ENCODE measurements at regions not wholly inside any gene's neighbourhood (a gene's known extent, or its start where the extent isn't known, plus 50 kb on each side); places are given as distances from the start of the nearest gene placed in this dataset.

DNA sequence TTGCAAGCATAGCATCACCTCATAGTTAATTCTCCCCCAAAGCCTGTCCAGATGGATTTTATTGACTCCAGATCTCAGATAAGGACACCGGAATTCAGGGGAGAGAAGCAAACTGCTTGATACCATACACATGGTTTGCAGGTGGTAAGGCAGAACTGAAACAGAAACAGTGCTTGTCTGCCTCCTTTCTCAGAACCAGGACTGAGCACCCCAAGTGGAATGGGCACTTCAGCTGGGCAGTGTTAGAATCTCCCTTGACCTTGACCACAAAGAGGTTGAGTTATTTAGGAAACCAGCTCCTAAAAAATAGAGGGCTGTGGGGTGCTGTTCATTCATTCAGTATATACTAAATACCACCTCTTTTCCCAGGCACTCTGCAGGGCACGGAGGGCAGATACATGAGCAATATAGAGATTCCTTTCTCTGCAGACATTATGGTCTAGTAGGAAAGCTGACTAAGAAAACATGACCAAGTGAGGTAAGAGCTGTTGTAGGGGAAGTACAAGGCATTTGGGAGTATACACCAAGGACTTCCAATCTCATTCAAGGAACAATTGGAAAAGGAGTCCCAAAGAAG, 185.2 kb downstream of the C1orf94 start:
- in situ Hi-C loops (cut with MboI): no loop called here
- WGBS, 2 experiments (ENCODE audit: low coverage in 1 of 2, low lambda C conversion rate in 2 of 2, missing lambda C conversion rate in 2 of 2): 7 to 9% methylated on average over 2 of the region's 2 CpGs
- Histone ChIP-seq H3K4me3 (no peak overlapping the region), H3K4me2 (ENCODE audit: unreplicated experiment) (no peak overlapping the region), H3K9ac (no peak overlapping the region), H3K27ac (no peak overlapping the region), H3K9me3 (ENCODE audit: low read depth) (no peaks in the 10 kb centered on the region), H3F3A (ENCODE audit: insufficient read depth) (no peaks in the 10 kb centered on the region), H3K9me2 (ENCODE audit: insufficient read depth) (no peaks in the 10 kb centered on the region), H3K27me3 (replicated peaks; ENCODE audit: insufficient read depth) (peaks cover 40% of the 10 kb centered on the region), H3K4me1 (ENCODE audit: insufficient read depth) (no peaks in the 10 kb centered on the region), H4K20me1 (ENCODE audit: insufficient read depth) (no peaks in the 10 kb centered on the region), H3K79me2 (ENCODE audit: insufficient read depth) (no peaks in the 10 kb centered on the region), H2AFZ (no peak overlapping the region), H3K36me3 (ENCODE audit: low read depth) (no peaks in the 10 kb centered on the region)
- no peak for TF ChIP-seq EZH2 (IDR thresholded peaks at IDR 0.05; ENCODE audit: insufficient read depth, poor library complexity, severe bottlenecking)
- no peak for TF ChIP-seq EZH2phosphoT487 (IDR thresholded peaks at IDR 0.05; ENCODE audit: insufficient read depth, low read depth)
- no peak for DNase-seq

DNA sequence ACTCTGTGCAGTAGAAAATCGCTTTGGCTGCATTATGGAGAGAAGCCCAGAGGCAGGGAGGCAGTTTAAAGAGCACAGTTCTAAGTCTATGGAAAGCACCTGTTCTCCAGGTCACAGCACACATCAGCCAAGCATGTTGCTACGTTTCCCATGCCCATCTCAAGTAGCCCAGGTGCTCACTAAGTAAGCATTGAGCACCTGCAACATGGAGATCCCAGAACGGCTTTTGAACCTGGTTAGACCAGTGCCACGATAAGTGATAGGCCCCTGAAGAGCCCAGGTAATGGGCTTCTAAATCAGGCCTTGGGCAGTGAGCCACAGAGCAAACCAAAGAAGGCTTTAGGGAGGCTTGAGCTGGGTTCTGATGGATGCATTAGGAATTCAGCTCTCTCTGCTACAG, 186.2 kb downstream of the C1orf94 start:
- Histone ChIP-seq H3K79me2 (ENCODE audit: insufficient read depth) (no peaks in the 10 kb centered on the region), H3K4me1 (ENCODE audit: insufficient read depth) (no peaks in the 10 kb centered on the region), H3K27me3 (replicated peaks; ENCODE audit: insufficient read depth) (peaks cover 31% of the 10 kb centered on the region), H3K9me2 (ENCODE audit: insufficient read depth) (no peaks in the 10 kb centered on the region), H3K36me3 (ENCODE audit: low read depth) (no peaks in the 10 kb centered on the region), H3K27ac (no peak overlapping the region), H3F3A (ENCODE audit: insufficient read depth) (no peaks in the 10 kb centered on the region), H3K4me2 (ENCODE audit: unreplicated experiment) (no peak overlapping the region), H3K4me3 (no peak overlapping the region), H3K9ac (no peak overlapping the region), H2AFZ (no peak overlapping the region), H3K9me3 (ENCODE audit: low read depth) (no peaks in the 10 kb centered on the region), H4K20me1 (ENCODE audit: insufficient read depth) (no peaks in the 10 kb centered on the region)
- in situ Hi-C loops (cut with MboI): no loop called here
- TF ChIP-seq EZH2 (IDR thresholded peaks at IDR 0.05; ENCODE audit: insufficient read depth, poor library complexity, severe bottlenecking) (no peak), EZH2phosphoT487 (IDR thresholded peaks at IDR 0.05; ENCODE audit: insufficient read depth, low read depth) (no peak)
- WGBS, 2 experiments (ENCODE audit: low coverage in 1 of 2, low lambda C conversion rate in 2 of 2, missing lambda C conversion rate in 2 of 2): 29% methylated on average over 4 of the region's 4 CpGs
- DNase-seq: no peak

DNA sequence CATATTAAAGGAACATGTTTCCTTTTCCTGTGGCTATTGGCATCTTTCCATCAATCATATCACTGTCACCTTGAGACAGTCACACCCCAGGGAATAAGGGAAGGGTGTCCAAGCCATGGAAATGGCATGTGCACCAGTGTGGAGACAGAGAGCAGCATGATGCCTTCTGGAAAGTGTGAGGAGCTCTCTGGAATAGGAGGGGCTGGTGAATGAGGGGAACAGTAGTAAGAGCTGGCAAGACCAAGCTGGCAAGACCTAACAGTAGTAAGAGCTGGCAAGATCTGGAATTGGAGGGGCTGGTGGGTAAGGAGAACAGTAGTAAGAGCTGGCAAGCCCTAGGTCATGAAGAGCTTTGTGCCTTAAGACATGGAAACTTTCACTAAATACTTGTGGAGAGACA, 186.7 kb downstream of the C1orf94 start:
- TF ChIP-seq EZH2phosphoT487 (IDR thresholded peaks at IDR 0.05; ENCODE audit: insufficient read depth, low read depth) (no peak), EZH2 (IDR thresholded peaks at IDR 0.05; ENCODE audit: insufficient read depth, poor library complexity, severe bottlenecking) (no peak)
- peaks cover 32% of the 10 kb centered on the region for H3K27me3 ChIP-seq (replicated peaks; ENCODE audit: insufficient read depth)
- DNase-seq: no peak
- no peaks in the 10 kb centered on the region for H3K36me3 ChIP-seq (ENCODE audit: low read depth)
- no peaks in the 10 kb centered on the region for H3K4me1 ChIP-seq (ENCODE audit: insufficient read depth)
- H3F3A ChIP-seq (ENCODE audit: insufficient read depth): no peaks in the 10 kb centered on the region
- H2AFZ ChIP-seq: no peak overlapping the region
- no peaks in the 10 kb centered on the region for H3K79me2 ChIP-seq (ENCODE audit: insufficient read depth)
- no peak overlapping the region for H3K4me3 ChIP-seq
- no peak overlapping the region for H3K27ac ChIP-seq
- H4K20me1 ChIP-seq (ENCODE audit: insufficient read depth): no peaks in the 10 kb centered on the region
- in situ Hi-C loops (cut with MboI): no loop called here
- H3K9ac ChIP-seq: no peak overlapping the region
- H3K9me3 ChIP-seq (ENCODE audit: low read depth): no peaks in the 10 kb centered on the region
- no peaks in the 10 kb centered on the region for H3K9me2 ChIP-seq (ENCODE audit: insufficient read depth)
- H3K4me2 ChIP-seq (ENCODE audit: unreplicated experiment): no peak overlapping the region

DNA sequence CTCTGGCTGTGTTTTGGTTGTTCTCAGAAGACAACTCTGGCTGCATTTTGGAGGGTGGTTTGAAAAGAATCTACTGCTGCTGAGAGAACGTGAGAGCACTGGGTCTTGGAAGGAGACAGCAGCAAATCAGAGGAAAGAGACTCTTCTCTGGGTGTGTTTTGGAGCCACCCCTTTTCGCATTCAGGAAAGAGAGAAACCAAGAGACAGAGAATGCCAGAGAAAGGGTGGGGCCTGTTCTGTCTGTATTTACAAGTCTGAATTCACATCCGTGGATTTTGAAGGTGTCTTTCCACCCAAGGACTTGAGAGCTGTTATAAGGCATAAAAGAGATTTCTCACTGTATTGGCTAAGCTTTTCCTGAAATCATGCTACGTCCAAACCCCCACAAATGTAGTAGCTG, 187.2 kb downstream of the C1orf94 start:
- WGBS, 2 experiments (ENCODE audit: low coverage in 1 of 2, low lambda C conversion rate in 2 of 2, missing lambda C conversion rate in 2 of 2): 18 to 28% methylated on average over 4 of the region's 4 CpGs
- Histone ChIP-seq H3F3A (ENCODE audit: insufficient read depth) (no peaks in the 10 kb centered on the region), H4K20me1 (ENCODE audit: insufficient read depth) (no peaks in the 10 kb centered on the region), H3K27ac (no peak overlapping the region), H3K9me3 (ENCODE audit: low read depth) (no peaks in the 10 kb centered on the region), H3K27me3 (replicated peaks; ENCODE audit: insufficient read depth) (peaks cover 37% of the 10 kb centered on the region), H3K4me3 (no peak overlapping the region), H3K4me1 (ENCODE audit: insufficient read depth) (no peaks in the 10 kb centered on the region), H3K36me3 (ENCODE audit: low read depth) (no peaks in the 10 kb centered on the region), H3K79me2 (ENCODE audit: insufficient read depth) (no peaks in the 10 kb centered on the region), H3K4me2 (ENCODE audit: unreplicated experiment) (no peak overlapping the region), H3K9me2 (ENCODE audit: insufficient read depth) (no peaks in the 10 kb centered on the region), H3K9ac (no peak overlapping the region), H2AFZ (no peak overlapping the region)
- in situ Hi-C loops (cut with MboI): no loop called here
- DNase-seq: no peak
- TF ChIP-seq EZH2phosphoT487 (IDR thresholded peaks at IDR 0.05; ENCODE audit: insufficient read depth, low read depth) (no peak), EZH2 (IDR thresholded peaks at IDR 0.05; ENCODE audit: insufficient read depth, poor library complexity, severe bottlenecking) (no peak)

DNA sequence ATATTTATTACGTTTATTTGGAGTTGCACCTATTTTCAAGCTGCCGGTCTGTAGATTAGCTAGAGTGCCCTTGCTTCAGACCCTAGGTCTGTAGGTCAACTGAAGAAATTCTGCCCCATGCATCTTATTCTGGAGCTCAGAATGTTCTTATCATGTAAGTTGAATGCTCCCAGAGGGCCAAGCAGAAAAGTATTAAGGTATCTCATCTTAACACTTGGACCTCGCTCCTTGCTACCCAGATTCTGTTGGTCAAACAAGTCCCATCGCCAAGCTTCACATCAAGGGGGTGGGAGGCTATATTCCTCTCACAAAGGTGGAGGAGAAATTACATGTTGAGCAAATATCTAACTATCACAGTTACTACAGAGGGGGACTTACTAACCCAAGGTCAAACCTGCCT, 187.7 kb downstream of the C1orf94 start:
- no peaks in the 10 kb centered on the region for H3K79me2 ChIP-seq (ENCODE audit: insufficient read depth)
- in situ Hi-C loops (cut with MboI): no loop called here
- H3K36me3 ChIP-seq (ENCODE audit: low read depth): no peaks in the 10 kb centered on the region
- H3K27ac ChIP-seq: no peak overlapping the region
- H4K20me1 ChIP-seq (ENCODE audit: insufficient read depth): no peaks in the 10 kb centered on the region
- no peak overlapping the region for H3K4me3 ChIP-seq
- no peak overlapping the region for H3K9ac ChIP-seq
- H2AFZ ChIP-seq: no peak overlapping the region
- H3K4me1 ChIP-seq (ENCODE audit: insufficient read depth): no peaks in the 10 kb centered on the region
- H3K9me3 ChIP-seq (ENCODE audit: low read depth): no peaks in the 10 kb centered on the region
- 52 to 54% methylated on average over 4 of the region's 4 CpGs for WGBS, 2 experiments (ENCODE audit: low coverage in 1 of 2, low lambda C conversion rate in 2 of 2, missing lambda C conversion rate in 2 of 2)
- H3K9me2 ChIP-seq (ENCODE audit: insufficient read depth): no peaks in the 10 kb centered on the region
- peaks cover 39% of the 10 kb centered on the region for H3K27me3 ChIP-seq (replicated peaks; ENCODE audit: insufficient read depth)
- TF ChIP-seq EZH2phosphoT487 (IDR thresholded peaks at IDR 0.05; ENCODE audit: insufficient read depth, low read depth): no peak
- no peak for TF ChIP-seq EZH2 (IDR thresholded peaks at IDR 0.05; ENCODE audit: insufficient read depth, poor library complexity, severe bottlenecking)
- no peak for DNase-seq
- H3K4me2 ChIP-seq (ENCODE audit: unreplicated experiment): no peak overlapping the region
- H3F3A ChIP-seq (ENCODE audit: insufficient read depth): no peaks in the 10 kb centered on the region
